BLaER1 (cell line): ENCODE measurements at regions not wholly inside any gene's neighbourhood (a gene's known extent, or its start where the extent isn't known, plus 50 kb on each side); places are given as distances from the start of the nearest gene placed in this dataset.
A peak's percentile ranks its signal among the peaks of the same experiment; 100 is the strongest.

Source experiments
- H3K27ac ChIP-seq: shearing (Covaris generic); formaldehyde crosslinking; 2 replicates; pipeline ENCODE4 v1.8.1; 2022
- H3K27me3 ChIP-seq: shearing (Covaris generic); formaldehyde crosslinking; 2 replicates; pipeline ENCODE4 v1.8.1; 2022
- H3K36me3 ChIP-seq: shearing (Covaris generic); formaldehyde crosslinking; 2 replicates; pipeline ENCODE4 v1.8.1; 2022
- H3K4me1 ChIP-seq: shearing (Covaris generic); formaldehyde crosslinking; 2 replicates; pipeline ENCODE4 v1.8.1; 2022
- H3K4me2 ChIP-seq: shearing (Covaris generic); formaldehyde crosslinking; 2 replicates; pipeline ENCODE4 v1.8.1; 2022
- H3K4me3 ChIP-seq: shearing (Covaris generic); formaldehyde crosslinking; 2 replicates; pipeline ENCODE4 v1.8.1; 2022
- H3K9ac ChIP-seq: shearing (Covaris generic); formaldehyde crosslinking; 2 replicates; pipeline ENCODE4 v1.8.1; 2022
- H3K9me3 ChIP-seq: shearing (Covaris generic); formaldehyde crosslinking; 2 replicates; pipeline ENCODE4 v1.8.1; 2022
- H4K20me1 ChIP-seq: shearing (Covaris generic); formaldehyde crosslinking; 2 replicates; pipeline ENCODE4 v1.8.1; 2022
- Cebpa-rat ChIP-seq: shearing (Covaris generic); IDR thresholded peaks from 2 replicates; pipeline ENCODE4 v1.8.1; 2022

- H3K27me3 ChIP-seq = no peaks in the 10 kb centered on the region
- peaks cover 14% of the 10 kb centered on the region for H3K4me1 ChIP-seq
- no peak for TF ChIP-seq Cebpa-rat
- H3K4me2 ChIP-seq = no peak overlapping the region
- H3K36me3 ChIP-seq = no peaks in the 10 kb centered on the region
- H3K27ac ChIP-seq = no peak overlapping the region
- H3K4me3 ChIP-seq = no peak overlapping the region
- no peaks in the 10 kb centered on the region for H4K20me1 ChIP-seq
- no peaks in the 10 kb centered on the region for H3K9me3 ChIP-seq
- no peak overlapping the region for H3K9ac ChIP-seq
These were observed 496.7 kb downstream of the COG6 start for GRCh38 chr13:40152145-40152544.

GRCh38 chr13:40152922-40153321, 497.5 kb downstream of the COG6 start:
- Histone ChIP-seq H3K4me1 (peaks cover 11% of the 10 kb centered on the region), H3K27ac (no peak overlapping the region), H4K20me1 (no peaks in the 10 kb centered on the region), H3K27me3 (no peaks in the 10 kb centered on the region), H3K36me3 (no peaks in the 10 kb centered on the region), H3K9ac (no peak overlapping the region), H3K4me2 (no peak overlapping the region), H3K9me3 (no peaks in the 10 kb centered on the region), H3K4me3 (no peak overlapping the region)
- no peak for TF ChIP-seq Cebpa-rat

GRCh38 chr13:40153516-40153915, 498.1 kb downstream of the COG6 start:
- Histone ChIP-seq H3K27me3 (no peaks in the 10 kb centered on the region), H3K4me1 (peaks cover 6% of the 10 kb centered on the region; the same call in 1 of the 2 replicates), H3K4me2 (no peak overlapping the region), H3K9ac (no peak overlapping the region), H3K9me3 (no peaks in the 10 kb centered on the region), H4K20me1 (no peaks in the 10 kb centered on the region), H3K27ac (no peak overlapping the region), H3K4me3 (no peak overlapping the region), H3K36me3 (no peaks in the 10 kb centered on the region)
- no peak for TF ChIP-seq Cebpa-rat

- Histone ChIP-seq H3K9me3 (no peaks in the 10 kb centered on the region), H3K36me3 (no peaks in the 10 kb centered on the region), H3K4me1 (peaks cover 13% of the 10 kb centered on the region), H3K27me3 (no peaks in the 10 kb centered on the region), H3K9ac (no peak overlapping the region), H3K4me2 (no peak overlapping the region), H3K4me3 (no peak overlapping the region), H3K27ac (no peak overlapping the region), H4K20me1 (no peaks in the 10 kb centered on the region)
- TF ChIP-seq Cebpa-rat = no peak
These were observed 499.7 kb downstream of the COG6 start for GRCh38 chr13:40155201-40155600.

- Histone ChIP-seq H3K4me1 (peaks cover 42% of the 10 kb centered on the region), H3K4me3 (no peak overlapping the region), H4K20me1 (no peaks in the 10 kb centered on the region), H3K9ac (no peak overlapping the region), H3K4me2 (no peak overlapping the region), H3K27me3 (no peaks in the 10 kb centered on the region), H3K27ac (no peak overlapping the region), H3K36me3 (no peaks in the 10 kb centered on the region), H3K9me3 (no peaks in the 10 kb centered on the region)
- no peak for TF ChIP-seq Cebpa-rat
These were observed 502.8 kb downstream of the COG6 start for GRCh38 chr13:40158218-40158617.

- H3K4me2 ChIP-seq = no peak overlapping the region
- H3K27ac ChIP-seq = no peak overlapping the region
- no peaks in the 10 kb centered on the region for H3K36me3 ChIP-seq
- peaks cover 44% of the 10 kb centered on the region for H3K4me1 ChIP-seq
- no peaks in the 10 kb centered on the region for H3K27me3 ChIP-seq
- H3K9me3 ChIP-seq = no peaks in the 10 kb centered on the region
- no peak overlapping the region for H3K4me3 ChIP-seq
- no peaks in the 10 kb centered on the region for H4K20me1 ChIP-seq
- no peak overlapping the region for H3K9ac ChIP-seq
- TF ChIP-seq Cebpa-rat = no peak
These were observed 503.3 kb downstream of the COG6 start for GRCh38 chr13:40158757-40159156.

- Histone ChIP-seq H3K4me1 (peaks cover 49% of the 10 kb centered on the region), H3K9me3 (no peaks in the 10 kb centered on the region), H3K36me3 (no peaks in the 10 kb centered on the region), H3K4me3 (no peak overlapping the region), H4K20me1 (no peaks in the 10 kb centered on the region), H3K9ac (no peak overlapping the region), H3K27ac (peak overlapping the region; percentile 21), H3K4me2 (peak overlapping the region; percentile 79), H3K27me3 (no peaks in the 10 kb centered on the region)
- no peak for TF ChIP-seq Cebpa-rat
These were observed 504.3 kb downstream of the COG6 start for GRCh38 chr13:40159736-40160135.

GRCh38 chr13:40160618-40161350, 505.3 kb downstream of the COG6 start:
- TF ChIP-seq Cebpa-rat = no peak
- Histone ChIP-seq H3K9ac (peak overlapping the region; percentile 21; the same call in 1 of the 2 replicates), H3K4me1 (peaks cover 56% of the 10 kb centered on the region), H3K27me3 (no peaks in the 10 kb centered on the region), H3K4me3 (no peak overlapping the region), H3K9me3 (no peaks in the 10 kb centered on the region), H3K36me3 (no peaks in the 10 kb centered on the region), H3K27ac (peak overlapping the region; percentile 65), H4K20me1 (no peaks in the 10 kb centered on the region), H3K4me2 (peak overlapping the region; percentile 79)

GRCh38 chr13:40161351-40161810, 505.1 kb downstream of the FOXO1 start:
- no peaks in the 10 kb centered on the region for H4K20me1 ChIP-seq
- no peaks in the 10 kb centered on the region for H3K27me3 ChIP-seq
- no peaks in the 10 kb centered on the region for H3K9me3 ChIP-seq
- no peaks in the 10 kb centered on the region for H3K36me3 ChIP-seq
- TF ChIP-seq Cebpa-rat = no peak
- H3K4me3 ChIP-seq = no peak overlapping the region
- H3K4me2 ChIP-seq = peak overlapping the region; percentile 79
- peak overlapping the region; percentile 65 for H3K27ac ChIP-seq
- peaks cover 56% of the 10 kb centered on the region for H3K4me1 ChIP-seq
- no peak overlapping the region; the same call in 1 of the 2 replicates for H3K9ac ChIP-seq

- Histone ChIP-seq H3K27ac (peak overlapping the region; percentile 65), H3K4me3 (no peak overlapping the region), H3K36me3 (no peaks in the 10 kb centered on the region), H4K20me1 (no peaks in the 10 kb centered on the region), H3K9me3 (no peaks in the 10 kb centered on the region), H3K9ac (no peak overlapping the region), H3K27me3 (no peaks in the 10 kb centered on the region), H3K4me2 (peak overlapping the region; percentile 79), H3K4me1 (peaks cover 56% of the 10 kb centered on the region)
- no peak for TF ChIP-seq Cebpa-rat
These were observed 504.5 kb downstream of the FOXO1 start for GRCh38 chr13:40161931-40162330.
